ENCODE measurements at regions not wholly inside any gene's neighbourhood (a gene's known extent, or its start where the extent isn't known, plus 50 kb on each side); places are given as distances from the start of the nearest gene placed in this dataset.

- ATAC-seq (no peak), DNase-seq (no peak)
- intact Hi-C loops (cut with DNase I): no loop called here
These were observed 465.8 kb downstream of the SHQ1 start for GRCh38 chr3:72382460-72382859.

GRCh38 chr3:72381584-72381983 lies 466.7 kb downstream of the SHQ1 start:
- intact Hi-C loops (cut with DNase I): no loop called here
- ATAC-seq: no peak
- DNase-seq: no peak

- intact Hi-C loops (cut with DNase I): no loop called here
- no peak for ATAC-seq
These were observed 467.3 kb downstream of the SHQ1 start for GRCh38 chr3:72380711-72381493.

GRCh38 chr3:72380193-72380592 lies 468.1 kb downstream of the SHQ1 start:
- ATAC-seq (peak; percentile 28 to 68), DNase-seq (no peak)
- intact Hi-C loops (cut with DNase I): no loop called here

More at GRCh38 chr3:72380711-72381493, 467.3 kb downstream of the SHQ1 start:
- DNase-seq: no peak

GRCh38 chr3:72379500-72380187 lies 468.6 kb downstream of the SHQ1 start:
- ATAC-seq (peak; percentile 21 to 42), DNase-seq (no peak)
- intact Hi-C loops (cut with DNase I): no loop called here

GRCh38 chr3:72378287-72378686 lies 470.0 kb downstream of the SHQ1 start:
- DNase-seq (no peak), ATAC-seq (no peak)
- intact Hi-C loops (cut with DNase I): no loop called here

GRCh38 chr3:72376956-72377710 lies 471.1 kb downstream of the SHQ1 start:
- intact Hi-C loops (cut with DNase I): no loop called here
- DNase-seq: no peak
- no peak for ATAC-seq

GRCh38 chr3:72375237-72376076 lies 472.8 kb downstream of the SHQ1 start:
- ATAC-seq: no peak
- no peak for DNase-seq
- intact Hi-C loops (cut with DNase I): no loop called here

GRCh38 chr3:72373139-72373538 lies 475.1 kb downstream of the SHQ1 start:
- intact Hi-C loops (cut with DNase I): no loop called here
- no peak for DNase-seq
- peak in 1 of 2 donors; percentile 23 for ATAC-seq

GRCh38 chr3:72372161-72372560 lies 476.1 kb downstream of the SHQ1 start:
- no peak for ATAC-seq
- intact Hi-C loops (cut with DNase I): no loop called here
- no peak for DNase-seq

GRCh38 chr3:72371431-72371830 lies 476.8 kb downstream of the SHQ1 start:
- DNase-seq (no peak), ATAC-seq (no peak)
- intact Hi-C loops (cut with DNase I): no loop called here

- no peak for ATAC-seq
These were observed 477.3 kb downstream of the SHQ1 start for GRCh38 chr3:72370947-72371346.

GRCh38 chr3:72369681-72370080 lies 478.6 kb downstream of the SHQ1 start:
- no peak for DNase-seq
- intact Hi-C loops (cut with DNase I): no loop called here
- no peak for ATAC-seq

More at GRCh38 chr3:72370947-72371346, 477.3 kb downstream of the SHQ1 start:
- intact Hi-C loops (cut with DNase I): no loop called here
- DNase-seq: no peak

GRCh38 chr3:72368331-72368975 lies 479.8 kb downstream of the SHQ1 start:
- ATAC-seq: peak; percentile 47 to 75
- no peak for DNase-seq
- intact Hi-C loops (cut with DNase I): no loop called here

GRCh38 chr3:72361990-72362389 lies 486.3 kb downstream of the SHQ1 start:
- DNase-seq (no peak), ATAC-seq (no peak)
- intact Hi-C loops (cut with DNase I): no loop called here

GRCh38 chr3:72359743-72360142 lies 488.5 kb downstream of the SHQ1 start:
- DNase-seq (no peak), ATAC-seq (no peak)
- intact Hi-C loops (cut with DNase I): no loop called here

- intact Hi-C loops (cut with DNase I): no loop called here
- ATAC-seq (no peak), DNase-seq (no peak)
These were observed 493.1 kb downstream of the SHQ1 start for GRCh38 chr3:72355168-72355567.

GRCh38 chr3:72354486-72354885 lies 493.8 kb downstream of the SHQ1 start:
- DNase-seq (no peak), ATAC-seq (no peak)
- intact Hi-C loops (cut with DNase I): no loop called here

All from left cardiac atrium (tissue), 4 donors.